Motor neuron (in vitro differentiated cells): ENCODE measurements at regions not wholly inside any gene's neighbourhood (a gene's known extent, or its start where the extent isn't known, plus 50 kb on each side); places are given as distances from the start of the nearest gene placed in this dataset.
A peak's percentile ranks its signal among the peaks of the same experiment; 100 is the strongest.

ENCODE experiments used
- ATAC-seq, 8 experiments: fragments of 200-7000 bp; cut with Tn5 transposase; replicated peaks in 6 of 8; 2 replicates each; pipeline ENCODE4 v1.8.0; 2021; ENCODE audit warnings: mild to moderate bottlenecking in 8 of 8, moderate library complexity in 8 of 8
- H3K27ac ChIP-seq, 2 donors: fragments of 250-450 bp; sonication (Bioruptor Pico); 2 replicates each; pipeline ENCODE4 v1.9.0; 2021; ENCODE audit warnings: antibody characterized with exemption in 2 of 2, mild to moderate bottlenecking in 2 of 2, moderate library complexity in 1 of 2
- H3K4me1 ChIP-seq, 2 donors: fragments of 250-450 bp; sonication (Bioruptor Pico); replicated peaks in 1 of 2; 2 replicates each; pipeline ENCODE4 v1.6.1; 2021; ENCODE audit warnings: antibody characterized with exemption in 2 of 2, mild to moderate bottlenecking in 2 of 2, moderate library complexity in 1 of 2
- H3K4me3 ChIP-seq, 5 donors: fragments of 250-450 bp; sonication (Bioruptor Pico); 2 replicates each; pipeline ENCODE4 v1.9.0; 2021; ENCODE audit warnings: antibody characterized with exemption in 5 of 5, mild to moderate bottlenecking in 5 of 5, moderate library complexity in 4 of 5
- WGBS, 10 experiments: fragments of 450-650 bp; shearing (Covaris generic); methylation state at CpG; one replicate each; pipeline ENCODE4 v1.0.0; 2022; 5-methylcytosine and 5-hydroxymethylcytosine counted together
- in situ Hi-C, 9 experiments: fragments of 400-800 bp; cut with MboI; loops; one replicate each; pipeline ENCODE4 v1.15.0; 2021; ENCODE audit warnings: low sequenced_read_pairs in 9 of 9, low pct_unique_long_range_greater_than_20kb in 2 of 9; ENCODE audit not compliant: unreplicated experiment in 9 of 9

DNA sequence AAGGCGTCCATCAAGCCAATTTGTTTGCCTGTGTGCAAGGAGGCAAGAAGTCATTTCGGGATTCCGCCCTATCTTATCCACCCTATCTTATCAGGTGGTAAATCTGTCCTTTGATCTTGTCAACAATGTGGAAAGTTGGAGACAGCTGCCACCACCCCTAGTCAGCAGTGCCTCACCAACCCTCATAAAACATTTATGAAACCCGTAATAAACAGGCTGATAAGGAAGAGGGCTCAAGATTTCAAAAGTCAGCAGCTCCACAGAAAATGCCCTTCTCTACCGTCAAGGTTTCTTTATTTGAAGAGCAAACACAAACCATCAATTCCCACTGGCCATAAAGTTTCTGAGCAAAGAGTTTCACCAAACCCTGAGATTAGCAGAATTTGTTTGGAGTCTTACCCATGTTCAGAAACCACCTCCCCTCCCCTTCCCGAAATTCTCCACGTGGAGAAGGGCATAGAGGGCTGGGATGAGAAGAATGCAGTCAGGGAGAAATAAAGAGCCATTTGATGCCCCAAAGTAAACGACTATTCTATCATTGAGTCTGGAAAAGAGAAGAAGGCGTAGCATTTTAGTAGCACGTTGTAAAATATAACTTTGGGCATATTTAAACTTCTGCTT lies 196.0 kb upstream of the GPR12 start:
- no peak overlapping the region for H3K27ac ChIP-seq
- no peaks in the 10 kb centered on the region for H3K4me1 ChIP-seq
- in situ Hi-C loops = loop anchor here in 1 of 9 experiments (25.0 kb wide), 1 partner anchor 881 kb away; no protein-coding TSS in a partner anchor
- 0 to 79% (median 52%) methylated on average over 3 to 10 of the region's 10 CpGs; no CpG with 5 or more reads in 1 of the 10 experiments for WGBS, 10 experiments
- no peak for ATAC-seq
- no peak overlapping the region for H3K4me3 ChIP-seq

GRCh38 chr13:26954976-26955375 lies 194.4 kb upstream of the GPR12 start:
- no peak for ATAC-seq
- in situ Hi-C loops = loop anchor here in 1 of 9 experiments (25.0 kb wide), 1 partner anchor 882 kb away; no protein-coding TSS in a partner anchor
- 30 to 84% (median 65%) methylated on average over 1 to 3 of the region's 4 CpGs; no CpG with 5 or more reads in 6 of the 10 experiments for WGBS, 10 experiments
- Histone ChIP-seq H3K4me3 (no peak overlapping the region), H3K4me1 (no peaks in the 10 kb centered on the region), H3K27ac (no peak overlapping the region)

DNA sequence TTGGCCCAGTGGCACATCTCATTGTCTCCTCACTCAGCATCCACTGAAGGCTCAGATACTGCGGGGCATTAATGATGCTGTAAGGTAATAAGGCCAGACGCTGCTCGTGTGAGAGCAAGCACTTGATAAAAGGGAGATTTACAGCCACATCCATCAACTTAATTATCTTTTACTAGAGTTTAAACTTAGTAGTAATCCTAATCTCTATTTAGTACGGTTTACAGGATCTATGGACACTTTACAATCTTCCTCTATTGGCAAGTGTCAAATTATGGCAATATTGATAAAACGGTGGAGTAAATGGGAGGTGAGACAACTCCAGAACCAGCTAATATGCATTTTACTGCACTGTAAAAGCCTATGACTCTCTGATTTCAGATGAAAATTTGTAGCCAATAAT lies 192.7 kb upstream of the GPR12 start:
- no peak overlapping the region for H3K4me3 ChIP-seq
- in situ Hi-C loops = loop anchor here in 1 of 9 experiments (25.0 kb wide), 1 partner anchor 884 kb away; no protein-coding TSS in a partner anchor
- no peaks in the 10 kb centered on the region for H3K4me1 ChIP-seq
- 24 to 100% (median 57%) methylated on average over 1 to 5 of the region's 5 CpGs; no CpG with 5 or more reads in 5 of the 10 experiments for WGBS, 10 experiments
- no peak overlapping the region for H3K27ac ChIP-seq
- ATAC-seq = no peak

DNA sequence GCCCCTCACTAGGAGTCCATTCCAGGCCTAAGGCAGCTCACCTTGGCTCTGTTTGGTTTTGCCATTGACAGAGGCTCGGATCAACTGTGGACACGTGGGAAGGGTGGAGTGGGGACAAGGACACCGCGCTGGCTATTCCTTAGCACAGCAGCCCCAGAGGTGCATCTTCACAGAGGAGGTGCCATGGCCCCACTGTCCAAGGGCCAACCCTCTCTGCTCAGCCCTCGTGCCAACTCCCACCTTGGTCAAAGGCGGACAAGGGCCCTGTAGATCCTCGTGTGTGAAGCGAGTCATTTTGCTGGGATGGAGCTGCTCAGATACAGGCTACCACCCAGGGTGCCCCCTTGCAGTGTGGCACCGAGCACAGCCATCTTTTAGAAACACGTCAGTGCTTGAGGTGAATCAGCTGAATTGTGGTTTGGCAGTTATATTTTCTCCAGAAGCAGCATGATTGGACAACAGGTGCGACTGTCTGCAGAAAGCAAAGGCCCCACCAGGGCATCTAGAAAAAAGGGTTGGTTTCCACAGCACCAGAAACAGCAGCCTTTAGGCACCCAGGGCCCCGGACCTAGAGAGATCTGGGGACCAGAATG lies 192.1 kb upstream of the GPR12 start:
- no peak overlapping the region for H3K4me3 ChIP-seq
- no peak overlapping the region for H3K27ac ChIP-seq
- in situ Hi-C loops = loop anchor here in 1 of 9 experiments (25.0 kb wide), 1 partner anchor 885 kb away; no protein-coding TSS in a partner anchor
- ATAC-seq = no peak
- no peaks in the 10 kb centered on the region for H3K4me1 ChIP-seq
- 0 to 90% (median 70%) methylated on average over 2 to 6 of the region's 12 CpGs; no CpG with 5 or more reads in 3 of the 10 experiments for WGBS, 10 experiments

DNA sequence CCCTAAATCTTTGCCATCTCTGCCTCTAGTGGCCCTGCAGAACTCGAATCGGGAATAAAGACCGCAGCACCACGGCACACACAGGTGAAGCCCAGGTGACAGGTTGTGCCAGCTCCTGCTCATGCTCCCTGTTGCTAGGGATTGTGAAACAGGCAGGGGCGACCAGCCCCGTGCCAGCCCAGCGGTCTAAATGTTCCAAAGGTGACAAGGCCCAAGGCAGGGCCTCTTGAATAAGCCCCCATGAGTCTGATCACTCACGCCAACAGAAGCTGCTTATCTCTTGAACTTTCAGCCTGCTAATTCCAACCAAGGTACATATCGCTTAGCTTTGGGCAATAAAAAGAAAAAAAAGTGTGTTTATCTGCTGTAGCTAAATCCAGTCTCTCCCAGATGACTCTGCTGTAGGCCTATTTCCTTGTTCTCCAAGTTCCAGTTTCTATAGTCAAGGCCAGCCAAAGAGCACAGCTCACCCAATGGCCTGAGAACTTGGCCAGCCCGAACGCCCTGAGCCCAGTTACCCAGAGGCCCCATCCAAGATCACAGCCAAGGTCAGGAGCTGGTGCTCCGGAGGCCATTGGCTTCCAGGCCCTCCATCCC lies 191.1 kb upstream of the GPR12 start:
- WGBS, 10 experiments = 40 to 100% (median 77%) methylated on average over 1 to 7 of the region's 12 CpGs; no CpG with 5 or more reads in 4 of the 10 experiments
- no peak for ATAC-seq
- Histone ChIP-seq H3K4me1 (no peaks in the 10 kb centered on the region), H3K27ac (no peak overlapping the region), H3K4me3 (no peak overlapping the region)
- in situ Hi-C loops = loop anchor here in 1 of 9 experiments (25.0 kb wide), 1 partner anchor 886 kb away; no protein-coding TSS in a partner anchor

DNA sequence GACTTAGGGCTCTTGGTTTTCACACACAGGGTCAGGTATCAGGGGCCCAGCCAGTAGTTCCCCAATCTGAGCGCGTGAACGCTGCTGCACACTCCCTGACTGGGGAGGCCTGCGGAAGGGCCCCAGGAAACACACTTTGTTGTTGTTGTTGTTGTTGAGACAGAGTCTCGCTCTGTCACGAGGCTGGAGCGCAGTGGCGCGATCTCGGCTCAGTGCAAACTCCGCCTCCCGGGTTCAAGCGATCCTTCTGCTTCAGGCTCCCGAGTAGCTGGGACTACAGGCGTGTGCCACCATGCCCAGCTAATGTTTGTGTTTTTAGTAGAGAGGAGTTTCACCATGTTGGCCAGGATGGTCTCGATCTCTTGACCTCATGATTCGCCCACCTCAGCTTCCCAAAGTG lies 190.4 kb upstream of the GPR12 start:
- H3K4me3 ChIP-seq = no peak overlapping the region
- H3K27ac ChIP-seq = no peak overlapping the region
- in situ Hi-C loops = loop anchor here in 1 of 9 experiments (25.0 kb wide), 1 partner anchor 886 kb away; no protein-coding TSS in a partner anchor
- no peaks in the 10 kb centered on the region for H3K4me1 ChIP-seq
- WGBS, 10 experiments = 60 to 91% (median 82%) methylated on average over 1 to 15 of the region's 17 CpGs; no CpG with 5 or more reads in 4 of the 10 experiments
- no peak for ATAC-seq

DNA sequence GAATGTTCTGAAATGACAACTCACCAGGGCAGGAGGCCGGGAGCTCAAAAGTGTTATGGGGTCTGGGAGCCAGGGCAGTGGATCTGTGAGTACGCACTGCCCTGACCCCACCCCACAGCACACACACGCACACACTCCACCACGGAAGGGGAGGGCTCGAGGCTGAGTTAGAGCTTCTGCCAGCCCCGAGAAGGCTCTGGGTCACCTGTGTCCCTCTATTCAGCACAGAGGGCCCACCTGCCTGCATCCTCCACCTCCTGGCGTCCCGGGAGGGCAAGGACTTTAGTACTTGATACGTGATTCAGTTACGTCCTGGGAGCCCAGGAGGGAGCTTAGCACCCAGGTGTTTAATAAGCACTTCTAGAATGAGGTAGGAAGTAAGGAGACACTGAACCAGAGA lies 190.0 kb upstream of the GPR12 start:
- Histone ChIP-seq H3K27ac (no peak overlapping the region), H3K4me1 (no peaks in the 10 kb centered on the region), H3K4me3 (no peak overlapping the region)
- in situ Hi-C loops = loop anchor here in 1 of 9 experiments (25.0 kb wide), 1 partner anchor 887 kb away; no protein-coding TSS in a partner anchor
- no peak for ATAC-seq
- 20 to 100% (median 40%) methylated on average over 1 to 6 of the region's 10 CpGs; no CpG with 5 or more reads in 4 of the 10 experiments for WGBS, 10 experiments

- H3K4me3 ChIP-seq = no peak overlapping the region
- in situ Hi-C loops = loop anchor here in 1 of 9 experiments (25.0 kb wide), 1 partner anchor 887 kb away; no protein-coding TSS in a partner anchor
- no peak overlapping the region for H3K27ac ChIP-seq
- 18 to 87% (median 53%) methylated on average over 4 to 12 of the region's 14 CpGs; no CpG with 5 or more reads in 1 of the 10 experiments for WGBS, 10 experiments
- ATAC-seq = no peak
- no peaks in the 10 kb centered on the region for H3K4me1 ChIP-seq
These were observed 189.3 kb upstream of the GPR12 start for GRCh38 chr13:26949701-26950502.

DNA sequence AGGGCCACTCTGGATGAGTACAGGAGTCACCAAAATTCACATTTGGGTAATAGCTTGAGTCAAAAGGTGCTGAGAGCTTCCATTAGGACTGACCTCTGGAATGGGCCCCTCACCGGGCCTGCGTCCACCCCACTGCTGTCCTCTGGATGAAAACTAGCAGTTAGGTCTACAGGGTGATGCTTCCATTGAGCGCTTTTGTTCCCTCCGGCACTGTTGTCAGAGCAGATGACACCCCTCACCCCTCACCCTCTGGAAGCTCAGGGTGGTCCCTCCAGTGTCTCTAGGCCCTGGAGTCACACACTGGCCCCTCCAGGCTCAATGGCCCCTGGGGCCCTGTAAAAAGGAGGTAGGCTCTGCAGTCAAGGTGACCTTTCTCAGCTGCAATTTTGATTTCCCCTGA lies 187.8 kb upstream of the GPR12 start:
- no peaks in the 10 kb centered on the region for H3K4me1 ChIP-seq
- no peak overlapping the region for H3K4me3 ChIP-seq
- no peak for ATAC-seq
- H3K27ac ChIP-seq = no peak overlapping the region
- WGBS, 10 experiments = 40 to 92% (median 86%) methylated on average over 1 to 2 of the region's 4 CpGs; no CpG with 5 or more reads in 5 of the 10 experiments
- in situ Hi-C loops = no loop called here

- no peak overlapping the region for H3K4me3 ChIP-seq
- peak; percentile 66 to 93 (median 82) for ATAC-seq
- no peak overlapping the region for H3K27ac ChIP-seq
- 0 to 86% (median 35%) methylated on average over 1 to 3 of the region's 5 CpGs; no CpG with 5 or more reads in 4 of the 10 experiments for WGBS, 10 experiments
- no peaks in the 10 kb centered on the region for H3K4me1 ChIP-seq
- in situ Hi-C loops = no loop called here
These were observed 186.2 kb upstream of the GPR12 start for GRCh38 chr13:26946684-26947343.

GRCh38 chr13:26943748-26944147 lies 183.2 kb upstream of the GPR12 start:
- no peak for ATAC-seq
- in situ Hi-C loops = no loop called here
- WGBS, 10 experiments = 27 to 100% (median 76%) methylated on average over 1 to 4 of the region's 4 CpGs; no CpG with 5 or more reads in 1 of the 10 experiments
- Histone ChIP-seq H3K27ac (no peak overlapping the region), H3K4me1 (no peaks in the 10 kb centered on the region), H3K4me3 (no peak overlapping the region)

DNA sequence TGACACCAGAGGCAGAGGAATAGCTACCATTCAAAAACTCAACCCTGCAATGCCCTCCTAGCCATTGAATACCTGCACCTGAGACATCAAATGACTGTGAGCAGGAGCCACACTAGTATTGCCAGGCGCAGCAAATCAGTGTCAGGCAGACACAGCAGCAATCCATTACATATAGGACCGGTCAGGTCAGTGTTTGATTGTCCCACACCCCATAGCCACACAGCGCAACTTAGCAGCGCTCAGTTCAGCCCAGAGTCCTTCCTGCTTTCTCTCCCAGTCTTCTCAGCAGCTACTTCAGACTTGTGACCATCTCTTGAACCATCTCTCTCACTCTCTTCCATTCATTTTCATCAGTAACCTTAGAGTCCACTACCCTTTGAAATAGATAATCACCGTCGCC lies 181.6 kb upstream of the GPR12 start:
- in situ Hi-C loops = no loop called here

More for the DNA sequence above, 181.6 kb upstream of the GPR12 start:
- 60 to 100% (median 90%) methylated on average over 1 to 6 of the region's 6 CpGs for WGBS, 10 experiments
- ATAC-seq = no peak
- Histone ChIP-seq H3K4me3 (no peak overlapping the region), H3K4me1 (no peaks in the 10 kb centered on the region), H3K27ac (no peak overlapping the region)
